ENCODE measurements at regions not wholly inside any gene's neighbourhood (a gene's known extent, or its start where the extent isn't known, plus 50 kb on each side); places are given as distances from the start of the nearest gene placed in this dataset.

DNA sequence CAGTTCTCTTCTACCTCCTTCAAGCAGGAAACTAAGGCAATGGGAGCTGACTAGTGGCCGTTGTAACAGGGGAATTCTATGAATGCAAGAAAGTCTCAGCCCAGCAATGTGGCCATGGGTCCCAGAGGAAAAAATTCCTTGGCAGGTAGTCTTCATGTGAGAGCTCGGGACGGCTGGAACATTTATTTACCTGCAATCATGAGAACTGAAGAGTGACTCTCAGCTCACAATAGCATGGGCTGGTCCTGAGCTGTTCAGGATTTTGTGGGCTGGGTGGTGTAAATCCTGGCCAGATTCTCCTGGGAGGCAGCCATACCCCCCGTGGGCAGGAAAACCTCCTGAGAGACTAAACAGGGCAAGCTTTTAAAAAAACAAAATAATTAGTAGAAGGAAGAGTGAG is 330.3 kb upstream of the CTNNB1 start:
- H2AFZ ChIP-seq (ENCODE audit: low read length), result no peak overlapping the region
- no CpG with 5 or more reads among the region's 4 CpGs for WGBS (ENCODE audit: extremely low coverage, insufficient read length, low lambda C conversion rate)

More for the DNA sequence above, 330.3 kb upstream of the CTNNB1 start:
- H2AK5ac ChIP-seq (ENCODE audit: insufficient read length, low read length), result no peak overlapping the region
- no peak for DNase-seq
- H3K4me2 ChIP-seq (ENCODE audit: insufficient read depth, insufficient read length, low read length), result no peak overlapping the region
- no peak overlapping the region for H3K14ac ChIP-seq (ENCODE audit: insufficient read depth, low read length)
- Mint-ChIP-seq H3K4me1 (peaks cover 14 to 26% of the 10 kb centered on the region in 2 experiments), H3K27ac (no peak overlapping the region), H3K27me3 (ENCODE audit: low read depth) (peaks cover 4% of the 10 kb centered on the region; the same call in 1 of the 2 replicates), H3K36me3 (ENCODE audit: insufficient read depth in 1 of 3, low read depth in 3 of 3) (no peaks in the 10 kb centered on the region), H3K4me3 (no peak overlapping the region), H3K9me3 (no peaks in the 10 kb centered on the region)
- no peak overlapping the region for H3T11ph ChIP-seq (ENCODE audit: low read length)
- no peaks in the 10 kb centered on the region for H3K27me3 ChIP-seq (ENCODE audit: insufficient read depth, low read length)
- H3K23me2 ChIP-seq (ENCODE audit: insufficient read length, low read depth, low read length, poor library complexity, severe bottlenecking), result no peaks in the 10 kb centered on the region
- no peaks in the 10 kb centered on the region for H3K79me2 ChIP-seq (ENCODE audit: insufficient read depth, low read length)
- no peaks in the 10 kb centered on the region for H3K79me1 ChIP-seq (ENCODE audit: insufficient read depth, low read depth, low read length, poor library complexity, severe bottlenecking)
- no peaks in the 10 kb centered on the region for H4K20me1 ChIP-seq (ENCODE audit: control insufficient read depth, insufficient read depth, insufficient read length)
- no peak overlapping the region for H2BK15ac ChIP-seq (ENCODE audit: low read depth, low read length)
- no peak overlapping the region for H2BK5ac ChIP-seq (ENCODE audit: insufficient read length, low read length)
- H3K4me1 ChIP-seq (ENCODE audit: insufficient read depth, low read length), result no peaks in the 10 kb centered on the region; the same call in 1 of the 2 replicates
- H3K18ac ChIP-seq (ENCODE audit: insufficient read length, low read depth, low read length), result no peak overlapping the region
- H3K23ac ChIP-seq (ENCODE audit: insufficient read length, low read depth, low read length), result no peak overlapping the region
- H4K8ac ChIP-seq (replicated peaks; ENCODE audit: insufficient read length, low read depth, low read length), result no peak overlapping the region
- TF ChIP-seq, protein P1, sequence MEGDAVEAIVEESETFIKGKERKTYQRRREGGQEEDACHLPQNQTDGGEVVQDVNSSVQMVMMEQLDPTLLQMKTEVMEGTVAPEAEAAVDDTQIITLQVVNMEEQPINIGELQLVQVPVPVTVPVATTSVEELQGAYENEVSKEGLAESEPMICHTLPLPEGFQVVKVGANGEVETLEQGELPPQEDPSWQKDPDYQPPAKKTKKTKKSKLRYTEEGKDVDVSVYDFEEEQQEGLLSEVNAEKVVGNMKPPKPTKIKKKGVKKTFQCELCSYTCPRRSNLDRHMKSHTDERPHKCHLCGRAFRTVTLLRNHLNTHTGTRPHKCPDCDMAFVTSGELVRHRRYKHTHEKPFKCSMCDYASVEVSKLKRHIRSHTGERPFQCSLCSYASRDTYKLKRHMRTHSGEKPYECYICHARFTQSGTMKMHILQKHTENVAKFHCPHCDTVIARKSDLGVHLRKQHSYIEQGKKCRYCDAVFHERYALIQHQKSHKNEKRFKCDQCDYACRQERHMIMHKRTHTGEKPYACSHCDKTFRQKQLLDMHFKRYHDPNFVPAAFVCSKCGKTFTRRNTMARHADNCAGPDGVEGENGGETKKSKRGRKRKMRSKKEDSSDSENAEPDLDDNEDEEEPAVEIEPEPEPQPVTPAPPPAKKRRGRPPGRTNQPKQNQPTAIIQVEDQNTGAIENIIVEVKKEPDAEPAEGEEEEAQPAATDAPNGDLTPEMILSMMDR (conservative IDR thresholded peaks at IDR 0.05), result no peak
- no peak overlapping the region for H2BK20ac ChIP-seq (ENCODE audit: low read depth, low read length, poor library complexity, severe bottlenecking)
- no peak overlapping the region for H4K5ac ChIP-seq (ENCODE audit: insufficient read length, low read depth, low read length)
- H3K27ac ChIP-seq (ENCODE audit: insufficient read length, low read depth, low read length), result no peak overlapping the region
- H3K9ac ChIP-seq (ENCODE audit: extremely low read depth, insufficient read length, low read length), result no peak overlapping the region
- no peaks in the 10 kb centered on the region for H3K9me3 ChIP-seq (ENCODE audit: control insufficient read depth, low read depth, low read length)
- H2BK12ac ChIP-seq (ENCODE audit: insufficient read length, low read depth, low read length), result no peak overlapping the region
- no peak overlapping the region for H4K91ac ChIP-seq (ENCODE audit: insufficient read length, low read depth, low read length)
- no peak overlapping the region for H3K4ac ChIP-seq (ENCODE audit: low read depth, low read length)
- H2BK120ac ChIP-seq (ENCODE audit: low read depth, low read length, poor library complexity, severe bottlenecking), result no peak overlapping the region
- no peak overlapping the region for H3K56ac ChIP-seq (ENCODE audit: insufficient read length, low read depth, low read length)

Measured in H9 (cell line).